ENCODE measurements at regions not wholly inside any gene's neighbourhood (a gene's known extent, or its start where the extent isn't known, plus 50 kb on each side); places are given as distances from the start of the nearest gene placed in this dataset.

- TF ChIP-seq POLR2A (IDR thresholded peaks at IDR 0.05; ENCODE audit: low read length) (no peak), GATA1 (IDR thresholded peaks at IDR 0.05; ENCODE audit: low read depth, low read length) (no peak)
Observed at GRCh38 chr6:148222376-148222775, 120.3 kb upstream of the SASH1 start.
